ENCODE measurements at regions not wholly inside any gene's neighbourhood (a gene's known extent, or its start where the extent isn't known, plus 50 kb on each side); places are given as distances from the start of the nearest gene placed in this dataset.
"Not testable (repeated sequence)": the region's sequence is repeated elsewhere in the genome, so short reads cannot be mapped to it uniquely, and the experiment has no call there.

DNA sequence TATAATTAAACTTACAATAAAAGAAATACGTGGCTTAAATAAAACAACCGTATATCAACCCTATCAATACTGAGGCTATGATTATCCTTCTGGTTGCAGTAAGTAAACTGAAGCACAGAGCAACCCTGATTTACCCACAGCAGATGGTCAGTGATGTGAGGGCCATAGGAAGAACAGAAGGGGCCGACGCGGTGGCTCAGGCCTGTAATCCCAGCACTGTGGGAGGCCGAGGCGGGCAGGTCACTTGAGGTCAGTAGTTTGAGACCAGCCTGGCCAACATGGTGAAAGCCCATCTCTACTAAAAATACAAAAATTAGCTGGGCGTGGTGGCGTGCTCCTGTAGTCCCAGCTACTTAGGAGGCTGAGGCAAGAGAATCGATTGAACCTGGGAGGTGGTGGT is 94.2 kb upstream of the SLC25A33 start:
- TF ChIP-seq, protein P1, sequence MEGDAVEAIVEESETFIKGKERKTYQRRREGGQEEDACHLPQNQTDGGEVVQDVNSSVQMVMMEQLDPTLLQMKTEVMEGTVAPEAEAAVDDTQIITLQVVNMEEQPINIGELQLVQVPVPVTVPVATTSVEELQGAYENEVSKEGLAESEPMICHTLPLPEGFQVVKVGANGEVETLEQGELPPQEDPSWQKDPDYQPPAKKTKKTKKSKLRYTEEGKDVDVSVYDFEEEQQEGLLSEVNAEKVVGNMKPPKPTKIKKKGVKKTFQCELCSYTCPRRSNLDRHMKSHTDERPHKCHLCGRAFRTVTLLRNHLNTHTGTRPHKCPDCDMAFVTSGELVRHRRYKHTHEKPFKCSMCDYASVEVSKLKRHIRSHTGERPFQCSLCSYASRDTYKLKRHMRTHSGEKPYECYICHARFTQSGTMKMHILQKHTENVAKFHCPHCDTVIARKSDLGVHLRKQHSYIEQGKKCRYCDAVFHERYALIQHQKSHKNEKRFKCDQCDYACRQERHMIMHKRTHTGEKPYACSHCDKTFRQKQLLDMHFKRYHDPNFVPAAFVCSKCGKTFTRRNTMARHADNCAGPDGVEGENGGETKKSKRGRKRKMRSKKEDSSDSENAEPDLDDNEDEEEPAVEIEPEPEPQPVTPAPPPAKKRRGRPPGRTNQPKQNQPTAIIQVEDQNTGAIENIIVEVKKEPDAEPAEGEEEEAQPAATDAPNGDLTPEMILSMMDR (IDR thresholded peaks at IDR 0.05), result not testable (repeated sequence)
- not testable (repeated sequence) for TF ChIP-seq HMGXB4 (CRISPR knock-in tag; IDR thresholded peaks at IDR 0.05; ENCODE audit: borderline replicate concordance); EP300 (IDR thresholded peaks at IDR 0.05); RNF2 (IDR thresholded peaks at IDR 0.05; ENCODE audit: borderline replicate concordance, low read depth); CEBPB (IDR thresholded peaks at IDR 0.05); ZC3H11A (IDR thresholded peaks at IDR 0.05)
